Neutrophil (primary cell): ENCODE measurements at regions not wholly inside any gene's neighbourhood (a gene's known extent, or its start where the extent isn't known, plus 50 kb on each side); places are given as distances from the start of the nearest gene placed in this dataset.

Source experiments
- H3K27ac ChIP-seq: fragments of 200-600 bp; sonication (generic); 2 replicates; pipeline ENCODE4 v1.5.1; 2016; ENCODE audit warnings: mild to moderate bottlenecking, moderate library complexity
- H3K27me3 ChIP-seq: fragments of 200-600 bp; sonication (generic); 2 replicates; pipeline ENCODE4 v1.6.0; 2016; ENCODE audit warnings: mild to moderate bottlenecking
- H3K36me3 ChIP-seq: fragments of 200-600 bp; sonication (generic); 2 replicates; pipeline ENCODE4 v1.5.1; 2017
- H3K4me1 ChIP-seq, 2 experiments: fragments of 200-600 bp in 1 of 2; sonication (generic) in 1 of 2; 1 replicate in 1 of 2; 2 replicates in 1 of 2; pipeline versions ENCODE4 v1.5.1 to v1.6.1; 2013 to 2016; ENCODE audit warnings: low read depth in 1 of 2, low read length in 1 of 2, mild to moderate bottlenecking in 1 of 2, moderate library complexity in 1 of 2; ENCODE audit not compliant: control insufficient read depth in 1 of 2, insufficient read depth in 1 of 2
- H3K4me3 ChIP-seq, 2 experiments: fragments of 200-600 bp in 1 of 2; sonication (generic) in 1 of 2; 1 replicate in 1 of 2; 2 replicates in 1 of 2; pipeline ENCODE4 v1.5.1; 2013 to 2016; ENCODE audit warnings: low read depth in 1 of 2, low read length in 1 of 2, mild to moderate bottlenecking in 1 of 2, moderate library complexity in 1 of 2
- H3K9me3 ChIP-seq: fragments of 200-600 bp; sonication (generic); 2 replicates; pipeline ENCODE4 v1.5.1; 2016
- CTCF ChIP-seq: fragments of 200-600 bp; sonication (generic); IDR thresholded peaks from 2 replicates; pipeline ENCODE4 v1.5.1; 2016; ENCODE audit warnings: antibody characterized with exemption

GRCh38 chr13:80509264-80509663 is 168.3 kb upstream of the SPRY2 start:
- no peaks in the 10 kb centered on the region for H3K27me3 ChIP-seq
- no peak overlapping the region for H3K27ac ChIP-seq
- no peak for TF ChIP-seq CTCF
- H3K36me3 ChIP-seq: no peaks in the 10 kb centered on the region
- no peaks in the 10 kb centered on the region for H3K9me3 ChIP-seq
- no peaks in the 10 kb centered on the region for H3K4me1 ChIP-seq
- H3K4me3 ChIP-seq: no peak overlapping the region

GRCh38 chr13:80508031-80508430 is 167.1 kb upstream of the SPRY2 start:
- Histone ChIP-seq H3K27me3 (no peaks in the 10 kb centered on the region), H3K36me3 (no peaks in the 10 kb centered on the region), H3K4me1 (no peaks in the 10 kb centered on the region), H3K4me3 (no peak overlapping the region), H3K27ac (no peak overlapping the region), H3K9me3 (no peaks in the 10 kb centered on the region)
- no peak for TF ChIP-seq CTCF

GRCh38 chr13:80504453-80504852 is 163.5 kb upstream of the SPRY2 start:
- no peaks in the 10 kb centered on the region for H3K36me3 ChIP-seq
- no peaks in the 10 kb centered on the region for H3K9me3 ChIP-seq
- H3K27me3 ChIP-seq: no peaks in the 10 kb centered on the region
- H3K27ac ChIP-seq: no peak overlapping the region
- no peak for TF ChIP-seq CTCF
- H3K4me1 ChIP-seq: no peaks in the 10 kb centered on the region
- H3K4me3 ChIP-seq: no peak overlapping the region

- Histone ChIP-seq H3K9me3 (no peaks in the 10 kb centered on the region), H3K27me3 (no peaks in the 10 kb centered on the region), H3K4me3 (no peak overlapping the region), H3K36me3 (no peaks in the 10 kb centered on the region), H3K4me1 (no peaks in the 10 kb centered on the region), H3K27ac (no peak overlapping the region)
- TF ChIP-seq CTCF: no peak
Observed at GRCh38 chr13:80502359-80502758, 161.4 kb upstream of the SPRY2 start.

- no peak overlapping the region for H3K4me3 ChIP-seq
- H3K27ac ChIP-seq: no peak overlapping the region
- no peaks in the 10 kb centered on the region for H3K27me3 ChIP-seq
- no peaks in the 10 kb centered on the region for H3K4me1 ChIP-seq
- no peak for TF ChIP-seq CTCF
- no peaks in the 10 kb centered on the region for H3K36me3 ChIP-seq
- H3K9me3 ChIP-seq: no peaks in the 10 kb centered on the region
Observed at GRCh38 chr13:80501556-80501955, 160.6 kb upstream of the SPRY2 start.
